HUES64 (cell line): ENCODE measurements at regions not wholly inside any gene's neighbourhood (a gene's known extent, or its start where the extent isn't known, plus 50 kb on each side); places are given as distances from the start of the nearest gene placed in this dataset.

Experiments
- H3K27ac ChIP-seq: 2 replicates; pipeline ENCODE4 v1.7.0; 2013; ENCODE audit warnings: low read depth, low read length, inconsistent platforms
- H3K27me3 ChIP-seq: 2 replicates; pipeline ENCODE4 v1.6.1; 2013; ENCODE audit warnings: mild to moderate bottlenecking, low read length; ENCODE audit not compliant: insufficient read depth
- H3K36me3 ChIP-seq: 2 replicates; pipeline ENCODE4 v1.6.1; 2013; ENCODE audit warnings: mild to moderate bottlenecking, low read length; ENCODE audit not compliant: insufficient read depth
- H3K4me1 ChIP-seq: 2 replicates; pipeline ENCODE4 v1.6.1; 2013; ENCODE audit warnings: mild to moderate bottlenecking, low read length, moderate library complexity; ENCODE audit not compliant: insufficient read depth
- H3K4me3 ChIP-seq: 2 replicates; pipeline ENCODE4 v1.5.1; 2013; ENCODE audit warnings: mild to moderate bottlenecking, low read length, moderate library complexity
- H3K9ac ChIP-seq: 2 replicates; pipeline ENCODE4 v1.6.1; 2013; ENCODE audit warnings: mild to moderate bottlenecking, low read depth, low read length
- H3K9me3 ChIP-seq: 2 replicates; pipeline ENCODE4 v1.6.1; 2013; ENCODE audit warnings: low read depth, low read length; ENCODE audit not compliant: insufficient read depth
- WGBS: fragments of 150-250, 120-280 bp; methylation state at CpG from one replicate; pipeline ENCODE4 v1.1.7; 2013; ENCODE audit warnings: missing lambda C conversion rate; 5-methylcytosine and 5-hydroxymethylcytosine counted together

GRCh38 chr16:87177673-87178072, 139.5 kb downstream of the C16orf95 start:
- no peak overlapping the region for H3K9ac ChIP-seq
- H3K9me3 ChIP-seq, result no peaks in the 10 kb centered on the region
- H3K27ac ChIP-seq, result no peak overlapping the region
- H3K36me3 ChIP-seq, result no peaks in the 10 kb centered on the region
- H3K4me3 ChIP-seq, result peak overlapping the region; percentile 48
- H3K4me1 ChIP-seq, result peaks cover 10% of the 10 kb centered on the region
- H3K27me3 ChIP-seq, result peaks cover 5% of the 10 kb centered on the region; the same call in 1 of the 2 replicates
- WGBS, result 73% methylated on average over 11 of the region's 15 CpGs

- H3K36me3 ChIP-seq, result no peaks in the 10 kb centered on the region
- WGBS, result 23% methylated on average over 13 of the region's 14 CpGs
- 0 out of 2 replicates have a peak overlapping the region, but pooled peaks have one; percentile 28 for H3K9ac ChIP-seq
- peaks cover 10% of the 10 kb centered on the region for H3K4me1 ChIP-seq
- H3K27ac ChIP-seq, result no peak overlapping the region
- H3K27me3 ChIP-seq, result peaks cover 5% of the 10 kb centered on the region; the same call in 1 of the 2 replicates
- peak overlapping the region; percentile 48 for H3K4me3 ChIP-seq
- H3K9me3 ChIP-seq, result no peaks in the 10 kb centered on the region
Observed at GRCh38 chr16:87178177-87178863, 138.9 kb downstream of the C16orf95 start.

GRCh38 chr16:87178977-87179376, 138.2 kb downstream of the C16orf95 start:
- Histone ChIP-seq H3K4me3 (no peak overlapping the region), H3K9ac (no peak overlapping the region), H3K36me3 (no peaks in the 10 kb centered on the region), H3K27ac (no peak overlapping the region), H3K4me1 (peaks cover 10% of the 10 kb centered on the region), H3K27me3 (peaks cover 5% of the 10 kb centered on the region; the same call in 1 of the 2 replicates), H3K9me3 (no peaks in the 10 kb centered on the region)
- 61% methylated on average over 9 of the region's 9 CpGs for WGBS

DNA sequence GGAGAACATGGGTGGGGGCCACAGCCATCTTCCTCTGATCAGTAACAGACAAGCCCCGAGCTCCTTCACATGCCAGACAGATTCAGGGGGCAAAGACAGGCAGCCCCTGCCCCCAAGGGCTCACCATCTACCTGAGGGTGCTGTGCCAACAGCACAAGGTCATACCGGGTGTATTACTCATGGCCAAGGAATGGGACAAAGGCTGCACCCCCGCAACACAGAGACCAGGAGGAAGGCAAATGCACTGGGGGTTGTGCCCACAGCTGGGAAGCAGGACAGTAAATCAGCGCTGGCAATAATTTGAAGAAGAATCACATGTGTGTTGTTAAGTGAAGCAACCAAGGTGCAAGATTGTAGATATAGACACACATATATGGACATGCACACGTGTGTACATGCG, 137.1 kb downstream of the C16orf95 start:
- H3K4me3 ChIP-seq, result no peak overlapping the region
- H3K9me3 ChIP-seq, result no peaks in the 10 kb centered on the region
- WGBS, result 93% methylated on average over 6 of the region's 6 CpGs
- H3K27me3 ChIP-seq, result peaks cover 5% of the 10 kb centered on the region; the same call in 1 of the 2 replicates
- H3K36me3 ChIP-seq, result no peaks in the 10 kb centered on the region
- H3K9ac ChIP-seq, result no peak overlapping the region
- peaks cover 10% of the 10 kb centered on the region for H3K4me1 ChIP-seq
- no peak overlapping the region for H3K27ac ChIP-seq

DNA sequence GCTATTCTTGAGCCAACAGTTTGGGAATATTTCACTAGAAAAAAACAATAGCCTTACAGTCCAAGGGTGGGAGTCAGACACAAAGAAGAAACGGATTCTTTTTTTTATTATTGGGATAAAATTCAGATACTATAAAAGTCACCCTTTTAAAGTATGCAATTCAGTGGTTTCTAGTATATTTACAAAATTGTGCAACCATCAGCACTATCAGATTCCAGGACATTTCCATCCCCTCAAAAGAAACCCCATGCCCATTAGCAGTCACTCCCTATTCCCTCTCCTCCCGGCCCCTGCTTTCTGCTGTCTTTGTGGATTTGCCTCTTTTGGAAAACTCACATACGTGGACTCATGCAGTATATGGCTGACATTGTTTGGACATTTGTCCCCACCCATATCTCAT, 134.4 kb downstream of the C16orf95 start:
- WGBS, result 90% methylated on average over 2 of the region's 3 CpGs

DNA sequence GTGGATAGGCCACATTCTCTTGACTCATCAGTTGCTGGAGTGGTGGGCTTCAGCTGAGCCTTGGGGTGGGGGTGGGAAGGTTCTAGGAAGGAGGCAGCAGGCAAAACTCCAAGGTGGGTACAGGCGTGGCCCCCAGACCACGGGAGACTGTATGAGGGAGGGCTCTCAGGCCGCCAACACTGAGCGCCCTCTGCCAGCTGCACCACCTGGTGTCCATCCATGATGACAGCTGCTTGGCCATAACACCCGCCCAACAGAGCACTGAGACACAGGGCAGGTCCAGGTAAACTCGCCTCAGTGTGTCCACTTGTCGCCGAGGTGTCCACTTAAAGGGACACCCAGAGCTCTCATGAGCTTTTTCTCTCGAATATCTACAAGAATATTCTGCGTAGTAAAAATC, 133.5 kb downstream of the C16orf95 start:
- no peak overlapping the region for H3K4me3 ChIP-seq
- WGBS, result 92% methylated on average over 10 of the region's 10 CpGs
- H3K27me3 ChIP-seq, result no peaks in the 10 kb centered on the region
- H3K36me3 ChIP-seq, result no peaks in the 10 kb centered on the region
- no peak overlapping the region for H3K27ac ChIP-seq
- H3K4me1 ChIP-seq, result peaks cover 17% of the 10 kb centered on the region
- H3K9me3 ChIP-seq, result no peaks in the 10 kb centered on the region
- no peak overlapping the region for H3K9ac ChIP-seq

More for the DNA sequence above, 134.4 kb downstream of the C16orf95 start:
- H3K4me3 ChIP-seq, result no peak overlapping the region
- no peaks in the 10 kb centered on the region; the same call in 1 of the 2 replicates for H3K27me3 ChIP-seq
- H3K4me1 ChIP-seq, result peaks cover 21% of the 10 kb centered on the region
- no peaks in the 10 kb centered on the region for H3K9me3 ChIP-seq
- no peak overlapping the region for H3K9ac ChIP-seq
- H3K27ac ChIP-seq, result no peak overlapping the region
- no peaks in the 10 kb centered on the region for H3K36me3 ChIP-seq

- H3K27ac ChIP-seq, result no peak overlapping the region
- H3K27me3 ChIP-seq, result no peaks in the 10 kb centered on the region
- H3K9me3 ChIP-seq, result peaks cover 4% of the 10 kb centered on the region; the same call in 1 of the 2 replicates
- 0 out of 2 replicates have a peak, but pooled peaks cover 10% of the 10 kb centered on the region for H3K4me1 ChIP-seq
- no peaks in the 10 kb centered on the region for H3K36me3 ChIP-seq
- H3K4me3 ChIP-seq, result no peak overlapping the region
- 79% methylated on average over 6 of the region's 8 CpGs for WGBS
- no peak overlapping the region for H3K9ac ChIP-seq
Observed at GRCh38 chr16:87185308-87185707, 131.9 kb downstream of the C16orf95 start.

DNA sequence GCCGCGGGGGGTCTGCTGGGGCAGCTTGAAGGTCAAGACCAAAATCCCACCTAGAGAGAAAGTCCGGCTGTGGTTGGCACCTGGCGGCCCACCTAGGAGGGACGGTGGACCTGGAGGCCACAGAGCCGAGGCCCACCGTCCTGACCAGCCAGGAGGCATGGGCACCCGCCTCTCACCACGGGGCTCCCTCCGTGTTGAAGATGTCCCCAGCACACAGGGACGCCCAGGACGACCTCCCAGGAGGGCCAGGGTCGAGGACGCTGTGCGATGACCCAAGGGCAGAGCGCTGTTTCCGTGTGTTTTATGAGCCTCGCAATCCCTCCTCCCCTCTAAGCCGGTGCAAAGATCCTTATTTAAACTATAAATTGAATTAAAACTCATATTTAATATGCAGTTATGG, 131.2 kb downstream of the C16orf95 start:
- WGBS, result 83% methylated on average over 18 of the region's 19 CpGs
- no peaks in the 10 kb centered on the region for H3K36me3 ChIP-seq
- H3K4me3 ChIP-seq, result no peak overlapping the region
- no peak overlapping the region for H3K27ac ChIP-seq
- 0 out of 2 replicates have a peak, but pooled peaks cover 10% of the 10 kb centered on the region for H3K4me1 ChIP-seq
- H3K9me3 ChIP-seq, result peaks cover 6% of the 10 kb centered on the region; the same call in 1 of the 2 replicates
- no peak overlapping the region for H3K9ac ChIP-seq
- no peaks in the 10 kb centered on the region for H3K27me3 ChIP-seq

DNA sequence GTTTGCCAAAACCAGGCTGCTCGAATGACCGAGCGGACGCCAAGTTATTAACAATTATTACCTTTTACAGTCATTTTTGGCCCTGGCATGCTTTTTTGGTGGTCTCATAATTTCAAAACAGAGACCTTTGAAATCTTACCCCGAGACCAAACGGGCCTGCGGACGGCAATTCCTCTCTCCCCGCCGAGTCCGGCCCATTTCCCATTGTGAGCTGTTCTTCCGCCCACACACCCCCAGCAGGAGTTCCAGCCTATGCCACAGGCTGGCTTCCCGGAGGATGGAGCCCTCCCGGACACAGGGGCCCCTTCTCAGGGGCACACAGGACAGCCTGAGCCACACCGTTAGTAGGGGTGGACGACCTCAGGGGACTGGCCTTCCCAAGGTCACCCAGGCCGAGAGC, 130.7 kb downstream of the C16orf95 start:
- Histone ChIP-seq H3K9me3 (peaks cover 6% of the 10 kb centered on the region; the same call in 1 of the 2 replicates), H3K4me3 (no peak overlapping the region), H3K27me3 (no peaks in the 10 kb centered on the region), H3K4me1 (0 out of 2 replicates have a peak, but pooled peaks cover 10% of the 10 kb centered on the region), H3K9ac (no peak overlapping the region), H3K36me3 (no peaks in the 10 kb centered on the region), H3K27ac (no peak overlapping the region)
- 68% methylated on average over 17 of the region's 17 CpGs for WGBS

DNA sequence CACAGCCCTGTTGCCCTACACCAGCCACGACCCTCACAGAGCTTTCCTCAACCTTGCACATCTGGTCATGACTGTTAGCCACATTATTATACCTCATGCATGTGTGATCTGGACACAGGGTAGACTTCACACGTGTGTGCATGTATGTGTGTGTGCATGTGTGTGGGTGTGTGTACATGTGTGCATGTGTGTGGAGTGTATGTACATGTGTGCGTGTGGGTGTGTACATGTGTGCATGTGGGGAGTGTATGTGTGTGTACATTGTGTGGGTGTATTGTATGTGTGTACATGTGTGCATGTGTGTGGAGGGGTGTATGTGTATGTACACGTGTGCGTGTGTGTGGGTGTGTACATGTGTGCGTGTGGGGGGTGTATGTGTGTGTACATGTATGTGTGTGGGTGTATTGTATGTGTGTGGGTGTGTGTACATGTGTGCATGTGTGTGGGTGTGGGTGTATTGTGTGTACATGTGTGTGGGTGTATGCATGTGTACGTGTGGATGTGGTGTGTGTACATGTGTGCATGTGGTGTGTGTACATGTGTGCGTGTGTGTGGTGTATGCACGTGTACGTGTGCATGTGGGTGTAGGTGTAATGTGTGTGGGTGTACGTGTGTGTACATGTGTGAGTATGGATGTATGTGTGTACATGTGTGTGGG, 130.2 kb downstream of the C16orf95 start:
- H3K4me3 ChIP-seq, result no peak overlapping the region
- H3K36me3 ChIP-seq, result no peaks in the 10 kb centered on the region
- no peak overlapping the region for H3K9ac ChIP-seq
- H3K9me3 ChIP-seq, result peaks cover 6% of the 10 kb centered on the region; the same call in 1 of the 2 replicates
- H3K27ac ChIP-seq, result no peak overlapping the region
- 0 out of 2 replicates have a peak, but pooled peaks cover 10% of the 10 kb centered on the region for H3K4me1 ChIP-seq
- WGBS, result 75% methylated on average over 11 of the region's 11 CpGs
- no peaks in the 10 kb centered on the region for H3K27me3 ChIP-seq

- 0 out of 2 replicates have a peak, but pooled peaks cover 10% of the 10 kb centered on the region for H3K4me1 ChIP-seq
- H3K27ac ChIP-seq, result no peak overlapping the region
- H3K27me3 ChIP-seq, result no peaks in the 10 kb centered on the region
- no peak overlapping the region for H3K4me3 ChIP-seq
- 95% methylated on average over 8 of the region's 8 CpGs for WGBS
- H3K9me3 ChIP-seq, result peaks cover 6% of the 10 kb centered on the region; the same call in 1 of the 2 replicates
- H3K9ac ChIP-seq, result no peak overlapping the region
- no peaks in the 10 kb centered on the region for H3K36me3 ChIP-seq
Observed at GRCh38 chr16:87188104-87188503, 129.1 kb downstream of the C16orf95 start.
